Sigmoid colon (tissue), 6 donors: ENCODE measurements at regions not wholly inside any gene's neighbourhood (a gene's known extent, or its start where the extent isn't known, plus 50 kb on each side); places are given as distances from the start of the nearest gene placed in this dataset.

Experiments used
- DNase-seq: peaks from one replicate; pipeline ENCODE4 v3.0.0-alpha.2; 2019
- H3K27ac ChIP-seq, 4 donors: fragments of 200-600 bp; sonication (generic); one replicate each; pipeline ENCODE4 v1.5.1; 2016 to 2019; ENCODE audit warnings: mild to moderate bottlenecking in 1 of 4
- H3K27me3 ChIP-seq, 3 donors: fragments of 200-600 bp; sonication (generic); one replicate each; pipeline ENCODE4 v1.5.1; 2019; ENCODE audit warnings: mild to moderate bottlenecking in 1 of 3
- H3K36me3 ChIP-seq, 4 donors: fragments of 200-600 bp; sonication (generic); one replicate each; pipeline ENCODE4 v1.5.1; 2016 to 2019
- H3K4me1 ChIP-seq, 4 donors: fragments of 200-600 bp; sonication (generic); one replicate each; pipeline ENCODE4 v1.5.1; 2017 to 2019
- H3K4me3 ChIP-seq, 4 donors: fragments of 200-600 bp; sonication (generic); one replicate each; pipeline ENCODE4 v1.5.1; 2017 to 2019; ENCODE audit warnings: mild to moderate bottlenecking in 2 of 4, moderate library complexity in 1 of 4
- H3K9me3 ChIP-seq, 4 donors: fragments of 200-600 bp in 3 of 4; sonication (generic) in 3 of 4; one replicate each; pipeline versions ENCODE4 v1.5.1 to v1.6.1; 2013 to 2019
- EP300 ChIP-seq, 4 donors: sonication (generic); formaldehyde crosslinking; IDR thresholded peaks; one replicate each; pipeline ENCODE4 v1.6.1; 2017; ENCODE audit warnings: antibody characterized with exemption in 4 of 4
- POLR2A ChIP-seq, 2 donors: fragments of 450-650 bp; IDR thresholded peaks; one replicate each; pipeline ENCODE4 v1.6.1; 2016; ENCODE audit warnings: antibody characterized with exemption in 2 of 2, mild to moderate bottlenecking in 2 of 2, moderate library complexity in 2 of 2
- POLR2AphosphoS5 ChIP-seq, 4 donors: sonication (generic); formaldehyde crosslinking; IDR thresholded peaks; one replicate each; pipeline ENCODE4 v1.6.1; 2017; ENCODE audit warnings: antibody characterized with exemption in 4 of 4
- WGBS, 2 donors: extraction: QIAGEN DNeasy Blood & Tissue Kit; methylation state at CpG; one replicate each; pipeline ENCODE4 v1.1.7; 2013; 5-methylcytosine and 5-hydroxymethylcytosine counted together
- intact Hi-C: fragments of 100-400 bp; cut with DNase I; formaldehyde crosslinking; loops from one replicate; pipeline ENCODE4 v1.15.1; 2023
- small RNA-seq, 3 donors: library from RNA; depleted of rRNA; stranded (forward); fragments of <200 nt; gene quantifications; one replicate each; pipeline ENCODE3, GENCODE V24; 2016
- TF ChIP-seq, protein P1 (sequence below), 4 experiments: fragments of 450-650 bp in 3 of 4; fragments of 200-600 bp in 1 of 4; IDR thresholded peaks; one replicate each; pipeline ENCODE4 v1.5.1; 2016 to 2019; ENCODE audit warnings: antibody characterized with exemption in 4 of 4, mild to moderate bottlenecking in 3 of 4, moderate library complexity in 2 of 4
- donor health status: healthy with polysubstance abuse.
- donor health status: healthy.

GRCh38 chr5:81800797-81801196 is 49.9 kb upstream of the SSBP2 start:
- Histone ChIP-seq H3K36me3 (no peaks in the 10 kb centered on the region), H3K4me3 (no peak overlapping the region), H3K27ac (no peak overlapping the region), H3K27me3 (no peaks in the 10 kb centered on the region), H3K9me3 (no peaks in the 10 kb centered on the region), H3K4me1 (peaks cover 0 to 4% (median 0%) of the 10 kb centered on the region in 4 donors)
- TF ChIP-seq, protein P1, sequence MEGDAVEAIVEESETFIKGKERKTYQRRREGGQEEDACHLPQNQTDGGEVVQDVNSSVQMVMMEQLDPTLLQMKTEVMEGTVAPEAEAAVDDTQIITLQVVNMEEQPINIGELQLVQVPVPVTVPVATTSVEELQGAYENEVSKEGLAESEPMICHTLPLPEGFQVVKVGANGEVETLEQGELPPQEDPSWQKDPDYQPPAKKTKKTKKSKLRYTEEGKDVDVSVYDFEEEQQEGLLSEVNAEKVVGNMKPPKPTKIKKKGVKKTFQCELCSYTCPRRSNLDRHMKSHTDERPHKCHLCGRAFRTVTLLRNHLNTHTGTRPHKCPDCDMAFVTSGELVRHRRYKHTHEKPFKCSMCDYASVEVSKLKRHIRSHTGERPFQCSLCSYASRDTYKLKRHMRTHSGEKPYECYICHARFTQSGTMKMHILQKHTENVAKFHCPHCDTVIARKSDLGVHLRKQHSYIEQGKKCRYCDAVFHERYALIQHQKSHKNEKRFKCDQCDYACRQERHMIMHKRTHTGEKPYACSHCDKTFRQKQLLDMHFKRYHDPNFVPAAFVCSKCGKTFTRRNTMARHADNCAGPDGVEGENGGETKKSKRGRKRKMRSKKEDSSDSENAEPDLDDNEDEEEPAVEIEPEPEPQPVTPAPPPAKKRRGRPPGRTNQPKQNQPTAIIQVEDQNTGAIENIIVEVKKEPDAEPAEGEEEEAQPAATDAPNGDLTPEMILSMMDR (IDR thresholded peaks at IDR 0.05) = no peak
- TF ChIP-seq POLR2AphosphoS5 (IDR thresholded peaks at IDR 0.05) (no peak), POLR2A (IDR thresholded peaks at IDR 0.05) (no peak), EP300 (IDR thresholded peaks at IDR 0.05) (no peak)
- WGBS, 2 donors = 44% methylated on average over 1 of the region's 1 CpG
- intact Hi-C loops = no loop called here
- DNase-seq = no peak

Small RNAs in the stretch of these regions (small RNA-seq; reads per million reads assigned to genes)
- gene SEM1P1 = 0 reads per million in 3 donors
